ENCODE measurements at regions not wholly inside any gene's neighbourhood (a gene's known extent, or its start where the extent isn't known, plus 50 kb on each side); places are given as distances from the start of the nearest gene placed in this dataset.

- TF ChIP-seq POLR2A (IDR thresholded peaks at IDR 0.05) (no peak), EP300 (IDR thresholded peaks at IDR 0.05) (no peak)
- TF ChIP-seq, protein P1, sequence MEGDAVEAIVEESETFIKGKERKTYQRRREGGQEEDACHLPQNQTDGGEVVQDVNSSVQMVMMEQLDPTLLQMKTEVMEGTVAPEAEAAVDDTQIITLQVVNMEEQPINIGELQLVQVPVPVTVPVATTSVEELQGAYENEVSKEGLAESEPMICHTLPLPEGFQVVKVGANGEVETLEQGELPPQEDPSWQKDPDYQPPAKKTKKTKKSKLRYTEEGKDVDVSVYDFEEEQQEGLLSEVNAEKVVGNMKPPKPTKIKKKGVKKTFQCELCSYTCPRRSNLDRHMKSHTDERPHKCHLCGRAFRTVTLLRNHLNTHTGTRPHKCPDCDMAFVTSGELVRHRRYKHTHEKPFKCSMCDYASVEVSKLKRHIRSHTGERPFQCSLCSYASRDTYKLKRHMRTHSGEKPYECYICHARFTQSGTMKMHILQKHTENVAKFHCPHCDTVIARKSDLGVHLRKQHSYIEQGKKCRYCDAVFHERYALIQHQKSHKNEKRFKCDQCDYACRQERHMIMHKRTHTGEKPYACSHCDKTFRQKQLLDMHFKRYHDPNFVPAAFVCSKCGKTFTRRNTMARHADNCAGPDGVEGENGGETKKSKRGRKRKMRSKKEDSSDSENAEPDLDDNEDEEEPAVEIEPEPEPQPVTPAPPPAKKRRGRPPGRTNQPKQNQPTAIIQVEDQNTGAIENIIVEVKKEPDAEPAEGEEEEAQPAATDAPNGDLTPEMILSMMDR (IDR thresholded peaks at IDR 0.05): no peak
These were observed 156.5 kb upstream of the PPP2R2D start for GRCh38 chr10:131744346-131744745.
